ENCODE measurements at regions not wholly inside any gene's neighbourhood (a gene's known extent, or its start where the extent isn't known, plus 50 kb on each side); places are given as distances from the start of the nearest gene placed in this dataset.

DNA sequence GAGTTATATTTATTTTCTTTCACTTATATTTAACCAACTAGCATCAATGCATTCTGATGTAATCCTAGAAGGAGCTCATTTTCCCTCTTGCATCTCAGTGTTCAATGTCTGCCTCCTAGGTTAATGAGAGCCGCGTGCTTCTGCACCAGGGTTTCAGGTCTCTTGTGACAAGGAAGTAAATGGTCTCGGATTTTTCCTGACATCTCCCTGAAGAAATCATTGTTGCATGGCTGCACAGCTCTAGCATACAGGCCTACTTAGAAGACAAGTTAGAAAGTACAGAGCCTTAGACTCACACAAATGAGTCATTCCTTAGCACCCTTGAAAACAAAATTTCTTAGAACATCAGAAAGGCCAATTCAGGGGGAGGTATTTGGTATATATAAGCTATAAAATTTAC, 57.2 kb upstream of the KLF12 start:
- Histone ChIP-seq H2AFZ (ENCODE audit: low read depth, low read length) (no peak overlapping the region), H3K36me3 (ENCODE audit: control insufficient read depth, insufficient read depth, low read length) (no peaks in the 10 kb centered on the region), H3K4me3 (no peak overlapping the region), H3K9me1 (ENCODE audit: control insufficient read depth, insufficient read depth, low read length) (no peaks in the 10 kb centered on the region), H3K9ac (ENCODE audit: insufficient read depth in 1 of 2, low read depth in 2 of 2, low read length in 2 of 2) (no peak overlapping the region), H4K20me1 (replicated peaks; ENCODE audit: control insufficient read depth, insufficient read depth, low read length) (no peaks in the 10 kb centered on the region), H3K27ac (ENCODE audit: extremely low read depth, low read depth, low read length) (no peak overlapping the region), H3K9me3 (replicated peaks; ENCODE audit: control insufficient read depth, insufficient read depth, low read depth, low read length) (no peaks in the 10 kb centered on the region), H3K79me2 (ENCODE audit: control insufficient read depth, insufficient read depth, low read length) (no peaks in the 10 kb centered on the region), H3K4me1 (replicated peaks in 1 of 2; ENCODE audit: control insufficient read depth in 2 of 2, insufficient read depth in 2 of 2, low read length in 2 of 2) (no peaks in the 10 kb centered on the region), H3K27me3 (ENCODE audit: control insufficient read depth in 2 of 2, insufficient read depth in 2 of 2, low read length in 2 of 2) (no peaks in the 10 kb centered on the region), H3K4me2 (ENCODE audit: insufficient read depth, low read length) (no peak overlapping the region)
- intact Hi-C loops (cut with micrococcal nuclease) = no loop called here
- WGBS (ENCODE audit: insufficient coverage, low coverage, missing lambda C conversion rate) = 0% methylated on average over 3 of the region's 3 CpGs
- in situ Hi-C loops (cut with MboI) = no loop called here
- FAIRE-seq (no peak), ATAC-seq (no peak), DNase-seq (ENCODE audit: extremely low read depth in 1 of 4, low spot score in 3 of 4) (no peak)
- BruUV-seq (replicated peaks) = no TSS peak
- no peak for TF ChIP-seq PHF20 (IDR thresholded peaks at IDR 0.05; ENCODE audit: partially characterized antibody)
- no peak for TF ChIP-seq PRMT5 (CRISPR knock-in tag; IDR thresholded peaks at IDR 0.05)
- no peak for TF ChIP-seq SNRNP70 (optimal IDR thresholded peaks at IDR 0.05; ENCODE audit: low read depth, low read length)
- POLR2A ChIA-PET = no interaction called here
- CTCF ChIA-PET (ENCODE audit: low intra/inter-chr PET ratio) = no interaction called here

DNA sequence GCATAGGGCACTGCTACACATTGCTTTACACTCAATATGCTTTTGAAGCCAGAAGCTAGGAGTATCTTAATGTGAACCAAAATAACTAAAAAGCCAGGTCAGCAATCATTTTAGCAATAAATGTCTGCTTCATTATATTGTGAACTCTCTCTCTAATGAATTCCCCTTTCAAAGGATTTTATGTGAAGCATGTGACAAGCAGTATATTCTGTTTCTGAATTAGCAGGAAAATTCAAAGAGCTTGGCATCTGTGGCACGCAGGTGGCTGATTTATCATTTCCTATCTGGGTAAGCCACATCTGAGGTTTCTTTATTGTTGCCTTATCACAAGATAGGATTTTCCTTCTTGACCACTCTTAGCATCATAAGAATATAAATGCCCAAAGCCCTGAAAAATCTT, 56.8 kb upstream of the KLF12 start:
- intact Hi-C loops (cut with micrococcal nuclease) = no loop called here
- TF ChIP-seq, protein P1, sequence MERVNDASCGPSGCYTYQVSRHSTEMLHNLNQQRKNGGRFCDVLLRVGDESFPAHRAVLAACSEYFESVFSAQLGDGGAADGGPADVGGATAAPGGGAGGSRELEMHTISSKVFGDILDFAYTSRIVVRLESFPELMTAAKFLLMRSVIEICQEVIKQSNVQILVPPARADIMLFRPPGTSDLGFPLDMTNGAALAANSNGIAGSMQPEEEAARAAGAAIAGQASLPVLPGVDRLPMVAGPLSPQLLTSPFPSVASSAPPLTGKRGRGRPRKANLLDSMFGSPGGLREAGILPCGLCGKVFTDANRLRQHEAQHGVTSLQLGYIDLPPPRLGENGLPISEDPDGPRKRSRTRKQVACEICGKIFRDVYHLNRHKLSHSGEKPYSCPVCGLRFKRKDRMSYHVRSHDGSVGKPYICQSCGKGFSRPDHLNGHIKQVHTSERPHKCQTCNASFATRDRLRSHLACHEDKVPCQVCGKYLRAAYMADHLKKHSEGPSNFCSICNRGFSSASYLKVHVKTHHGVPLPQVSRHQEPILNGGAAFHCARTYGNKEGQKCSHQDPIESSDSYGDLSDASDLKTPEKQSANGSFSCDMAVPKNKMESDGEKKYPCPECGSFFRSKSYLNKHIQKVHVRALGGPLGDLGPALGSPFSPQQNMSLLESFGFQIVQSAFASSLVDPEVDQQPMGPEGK (CRISPR knock-in tag; IDR thresholded peaks at IDR 0.05; ENCODE audit: borderline replicate concordance) = no peak
- TF ChIP-seq, protein P2, sequence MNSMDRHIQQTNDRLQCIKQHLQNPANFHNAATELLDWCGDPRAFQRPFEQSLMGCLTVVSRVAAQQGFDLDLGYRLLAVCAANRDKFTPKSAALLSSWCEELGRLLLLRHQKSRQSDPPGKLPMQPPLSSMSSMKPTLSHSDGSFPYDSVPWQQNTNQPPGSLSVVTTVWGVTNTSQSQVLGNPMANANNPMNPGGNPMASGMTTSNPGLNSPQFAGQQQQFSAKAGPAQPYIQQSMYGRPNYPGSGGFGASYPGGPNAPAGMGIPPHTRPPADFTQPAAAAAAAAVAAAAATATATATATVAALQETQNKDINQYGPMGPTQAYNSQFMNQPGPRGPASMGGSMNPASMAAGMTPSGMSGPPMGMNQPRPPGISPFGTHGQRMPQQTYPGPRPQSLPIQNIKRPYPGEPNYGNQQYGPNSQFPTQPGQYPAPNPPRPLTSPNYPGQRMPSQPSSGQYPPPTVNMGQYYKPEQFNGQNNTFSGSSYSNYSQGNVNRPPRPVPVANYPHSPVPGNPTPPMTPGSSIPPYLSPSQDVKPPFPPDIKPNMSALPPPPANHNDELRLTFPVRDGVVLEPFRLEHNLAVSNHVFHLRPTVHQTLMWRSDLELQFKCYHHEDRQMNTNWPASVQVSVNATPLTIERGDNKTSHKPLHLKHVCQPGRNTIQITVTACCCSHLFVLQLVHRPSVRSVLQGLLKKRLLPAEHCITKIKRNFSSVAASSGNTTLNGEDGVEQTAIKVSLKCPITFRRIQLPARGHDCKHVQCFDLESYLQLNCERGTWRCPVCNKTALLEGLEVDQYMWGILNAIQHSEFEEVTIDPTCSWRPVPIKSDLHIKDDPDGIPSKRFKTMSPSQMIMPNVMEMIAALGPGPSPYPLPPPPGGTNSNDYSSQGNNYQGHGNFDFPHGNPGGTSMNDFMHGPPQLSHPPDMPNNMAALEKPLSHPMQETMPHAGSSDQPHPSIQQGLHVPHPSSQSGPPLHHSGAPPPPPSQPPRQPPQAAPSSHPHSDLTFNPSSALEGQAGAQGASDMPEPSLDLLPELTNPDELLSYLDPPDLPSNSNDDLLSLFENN (IDR thresholded peaks at IDR 0.05; ENCODE audit: low read depth in 2 of 2, low read length in 2 of 2) = no peak
- no peak for TF ChIP-seq FOXK1 (CRISPR knock-in tag; IDR thresholded peaks at IDR 0.05; ENCODE audit: borderline replicate concordance)
- no peak for TF ChIP-seq CHD1 (IDR thresholded peaks at IDR 0.05; ENCODE audit: low read length)
- no peak for TF ChIP-seq GATAD2B (IDR thresholded peaks at IDR 0.05; ENCODE audit: borderline replicate concordance)

More for the DNA sequence above, 56.8 kb upstream of the KLF12 start:
- no peak overlapping the region for H2AFZ ChIP-seq (ENCODE audit: low read depth, low read length)
- no peaks in the 10 kb centered on the region for H3K9me1 ChIP-seq (ENCODE audit: control insufficient read depth, insufficient read depth, low read length)
- WGBS (ENCODE audit: insufficient coverage, low coverage, missing lambda C conversion rate) = 0% methylated on average over 1 of the region's 1 CpG
- ChIA-PET CTCF (ENCODE audit: low intra/inter-chr PET ratio) (no interaction called here), POLR2A (no interaction called here)
- no peaks in the 10 kb centered on the region for H4K20me1 ChIP-seq (replicated peaks; ENCODE audit: control insufficient read depth, insufficient read depth, low read length)
- H3K36me3 ChIP-seq (ENCODE audit: control insufficient read depth, insufficient read depth, low read length) = no peaks in the 10 kb centered on the region
- BruUV-seq (replicated peaks) = no TSS peak
- H3K4me3 ChIP-seq = no peak overlapping the region
- no peak for DNase-seq (ENCODE audit: extremely low read depth in 1 of 4, low spot score in 3 of 4)
- ATAC-seq = no peak
- no peaks in the 10 kb centered on the region for H3K4me1 ChIP-seq (replicated peaks in 1 of 2; ENCODE audit: control insufficient read depth in 2 of 2, insufficient read depth in 2 of 2, low read length in 2 of 2)
- H3K27me3 ChIP-seq (ENCODE audit: control insufficient read depth in 2 of 2, insufficient read depth in 2 of 2, low read length in 2 of 2) = no peaks in the 10 kb centered on the region
- no peak overlapping the region for H3K27ac ChIP-seq (ENCODE audit: extremely low read depth, low read depth, low read length)
- FAIRE-seq = no peak
- H3K9ac ChIP-seq (ENCODE audit: insufficient read depth in 1 of 2, low read depth in 2 of 2, low read length in 2 of 2) = no peak overlapping the region
- H3K9me3 ChIP-seq (replicated peaks; ENCODE audit: control insufficient read depth, insufficient read depth, low read depth, low read length) = no peaks in the 10 kb centered on the region
- in situ Hi-C loops (cut with MboI) = no loop called here
- H3K79me2 ChIP-seq (ENCODE audit: control insufficient read depth, insufficient read depth, low read length) = no peaks in the 10 kb centered on the region
- no peak overlapping the region for H3K4me2 ChIP-seq (ENCODE audit: insufficient read depth, low read length)

Measured in K562 (cell line).